DOHH2 (cell line): ENCODE measurements at regions not wholly inside any gene's neighbourhood (a gene's known extent, or its start where the extent isn't known, plus 50 kb on each side); places are given as distances from the start of the nearest gene placed in this dataset.

Source experiments
- H3F3A ChIP-seq: fragments of 200-600 bp; sonication (generic), shearing (Covaris generic); 2 replicates; pipeline ENCODE4 v1.6.0; 2016; ENCODE audit warnings: antibody characterized with exemption, mild to moderate bottlenecking; ENCODE audit not compliant: control insufficient read depth, insufficient read depth
- H3K27ac ChIP-seq: fragments of 200-600 bp; sonication (generic); 2 replicates; pipeline ENCODE4 v1.5.1; 2014; ENCODE audit warnings: low read depth, mild to moderate bottlenecking, low read length, moderate library complexity
- H3K27me3 ChIP-seq: fragments of 200-600 bp; sonication (generic); 2 replicates; pipeline ENCODE4 v1.6.1; 2014; ENCODE audit warnings: mild to moderate bottlenecking, low read length, mixed read lengths; ENCODE audit not compliant: control insufficient read depth
- H3K36me3 ChIP-seq: fragments of 200-600 bp; sonication (generic); 2 replicates; pipeline ENCODE4 v1.6.1; 2014; ENCODE audit warnings: mild to moderate bottlenecking, low read length, moderate library complexity, mixed read lengths; ENCODE audit not compliant: control insufficient read depth
- H3K4me1 ChIP-seq: fragments of 200-600 bp; sonication (generic); 2 replicates; pipeline ENCODE4 v1.6.1; 2014; ENCODE audit warnings: mild to moderate bottlenecking, low read length, mixed read lengths; ENCODE audit not compliant: control insufficient read depth
- H3K4me2 ChIP-seq: fragments of 200-600 bp; sonication (generic); 2 replicates; pipeline ENCODE4 v1.6.0; 2014; ENCODE audit warnings: mild to moderate bottlenecking, low read length, moderate library complexity
- H3K4me3 ChIP-seq: fragments of 200-600 bp; sonication (generic); 2 replicates; pipeline ENCODE4 v1.5.1; 2014; ENCODE audit warnings: mild to moderate bottlenecking, low read length, mixed read lengths
- H3K79me2 ChIP-seq: fragments of 200-600 bp; sonication (generic); 2 replicates; pipeline ENCODE4 v1.6.1; 2014; ENCODE audit warnings: mild to moderate bottlenecking, low read length, mixed read lengths; ENCODE audit not compliant: control insufficient read depth
- H3K9me2 ChIP-seq: fragments of 200-600 bp; sonication (generic); replicated peaks from 2 replicates; pipeline ENCODE4 v1.6.1; 2014; ENCODE audit warnings: mild to moderate bottlenecking, low read length, mixed read lengths; ENCODE audit not compliant: control insufficient read depth
- H3K9me3 ChIP-seq: fragments of 200-600 bp; sonication (generic); 2 replicates; pipeline ENCODE4 v1.6.1; 2014; ENCODE audit warnings: antibody characterized with exemption, low read length, mixed read lengths; ENCODE audit not compliant: control insufficient read depth, insufficient read depth
- H4K20me1 ChIP-seq: fragments of 200-600 bp; sonication (generic); 2 replicates; pipeline ENCODE4 v1.6.0; 2014; ENCODE audit warnings: low read depth, mild to moderate bottlenecking, antibody characterized with exemption, low read length, moderate library complexity; ENCODE audit not compliant: control insufficient read depth, insufficient read depth
- EZH2phosphoT487 ChIP-seq: fragments of 200-600 bp; sonication (generic); IDR thresholded peaks from 2 replicates; pipeline ENCODE4 v1.6.1; 2017; ENCODE audit warnings: borderline replicate concordance, mild to moderate bottlenecking, antibody characterized with exemption, low read length, moderate library complexity, mixed read lengths
- TF ChIP-seq, protein P1 (sequence below): fragments of 200-600 bp; sonication (generic); IDR thresholded peaks from one replicate; pipeline ENCODE4 v1.5.1; 2014; ENCODE audit warnings: antibody characterized with exemption, mild to moderate bottlenecking, low read depth, low read length; ENCODE audit not compliant: poor library complexity, severe bottlenecking

DNA sequence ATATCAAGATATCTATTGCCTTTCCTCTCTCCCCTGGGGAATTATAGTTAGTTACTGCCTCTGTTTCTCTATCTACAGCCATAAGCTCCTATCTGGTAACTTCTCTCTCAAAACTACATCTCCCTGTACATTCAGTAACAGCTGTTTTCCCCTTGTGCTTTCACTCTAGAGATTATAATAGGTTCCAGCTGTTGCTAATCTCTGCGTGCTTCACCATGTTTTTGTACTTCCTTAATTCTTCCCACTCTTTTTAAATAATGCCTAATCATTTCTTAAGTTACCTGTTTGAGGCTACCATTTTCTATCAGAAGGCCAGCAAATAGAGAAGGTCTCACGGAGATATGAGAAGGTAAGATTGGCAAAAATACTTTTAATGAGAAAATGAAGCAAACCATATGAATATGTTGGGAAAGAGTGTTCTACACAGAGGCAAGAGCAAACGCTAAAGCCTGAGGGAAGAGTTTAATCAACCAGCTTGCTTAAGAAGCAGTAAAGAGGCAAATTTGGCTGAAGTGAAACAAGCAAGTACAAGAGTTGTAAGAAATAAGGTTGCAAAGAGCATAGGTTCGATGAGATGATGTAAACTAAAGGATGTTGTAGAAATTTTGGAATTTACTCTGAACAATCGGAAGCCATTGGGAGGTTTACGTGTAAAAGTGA lies 101.9 kb upstream of the HGF start:
- Histone ChIP-seq H3K4me3 (no peak overlapping the region), H3K79me2 (no peaks in the 10 kb centered on the region), H3K27me3 (no peaks in the 10 kb centered on the region), H3K9me3 (no peaks in the 10 kb centered on the region), H3K36me3 (no peaks in the 10 kb centered on the region), H3K27ac (no peak overlapping the region), H3K4me1 (no peaks in the 10 kb centered on the region), H3K9me2 (no peaks in the 10 kb centered on the region; the same call in 1 of the 2 replicates), H3K4me2 (no peak overlapping the region), H4K20me1 (no peaks in the 10 kb centered on the region), H3F3A (no peaks in the 10 kb centered on the region)
- TF ChIP-seq EZH2phosphoT487: no peak
- TF ChIP-seq, protein P1, sequence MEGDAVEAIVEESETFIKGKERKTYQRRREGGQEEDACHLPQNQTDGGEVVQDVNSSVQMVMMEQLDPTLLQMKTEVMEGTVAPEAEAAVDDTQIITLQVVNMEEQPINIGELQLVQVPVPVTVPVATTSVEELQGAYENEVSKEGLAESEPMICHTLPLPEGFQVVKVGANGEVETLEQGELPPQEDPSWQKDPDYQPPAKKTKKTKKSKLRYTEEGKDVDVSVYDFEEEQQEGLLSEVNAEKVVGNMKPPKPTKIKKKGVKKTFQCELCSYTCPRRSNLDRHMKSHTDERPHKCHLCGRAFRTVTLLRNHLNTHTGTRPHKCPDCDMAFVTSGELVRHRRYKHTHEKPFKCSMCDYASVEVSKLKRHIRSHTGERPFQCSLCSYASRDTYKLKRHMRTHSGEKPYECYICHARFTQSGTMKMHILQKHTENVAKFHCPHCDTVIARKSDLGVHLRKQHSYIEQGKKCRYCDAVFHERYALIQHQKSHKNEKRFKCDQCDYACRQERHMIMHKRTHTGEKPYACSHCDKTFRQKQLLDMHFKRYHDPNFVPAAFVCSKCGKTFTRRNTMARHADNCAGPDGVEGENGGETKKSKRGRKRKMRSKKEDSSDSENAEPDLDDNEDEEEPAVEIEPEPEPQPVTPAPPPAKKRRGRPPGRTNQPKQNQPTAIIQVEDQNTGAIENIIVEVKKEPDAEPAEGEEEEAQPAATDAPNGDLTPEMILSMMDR: no peak

DNA sequence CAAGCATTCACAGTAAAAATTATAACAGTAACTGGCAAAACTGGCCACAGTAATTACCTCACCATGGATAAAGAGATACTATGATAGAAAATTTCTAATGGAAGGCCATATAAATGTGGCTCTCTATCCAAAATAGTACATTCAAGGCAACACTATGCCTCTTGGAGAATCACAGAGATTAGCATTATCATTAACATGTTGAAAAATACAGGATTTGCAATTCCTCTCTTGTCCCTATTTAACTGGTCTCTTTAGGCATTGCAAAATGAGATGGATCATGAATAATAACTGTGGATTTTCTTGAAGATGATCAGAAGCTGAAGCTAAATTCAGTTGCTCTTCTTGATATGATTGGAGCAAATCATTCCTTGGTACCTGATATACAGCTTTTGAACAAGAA lies 100.8 kb upstream of the HGF start:
- Histone ChIP-seq H3K9me2 (no peaks in the 10 kb centered on the region; the same call in 1 of the 2 replicates), H3K27me3 (no peaks in the 10 kb centered on the region), H4K20me1 (no peaks in the 10 kb centered on the region), H3K79me2 (no peaks in the 10 kb centered on the region), H3K27ac (no peak overlapping the region), H3K4me1 (no peaks in the 10 kb centered on the region), H3K4me2 (no peak overlapping the region), H3K36me3 (no peaks in the 10 kb centered on the region), H3F3A (no peaks in the 10 kb centered on the region), H3K4me3 (no peak overlapping the region), H3K9me3 (no peaks in the 10 kb centered on the region)
- TF ChIP-seq, protein P1: no peak
- no peak for TF ChIP-seq EZH2phosphoT487

DNA sequence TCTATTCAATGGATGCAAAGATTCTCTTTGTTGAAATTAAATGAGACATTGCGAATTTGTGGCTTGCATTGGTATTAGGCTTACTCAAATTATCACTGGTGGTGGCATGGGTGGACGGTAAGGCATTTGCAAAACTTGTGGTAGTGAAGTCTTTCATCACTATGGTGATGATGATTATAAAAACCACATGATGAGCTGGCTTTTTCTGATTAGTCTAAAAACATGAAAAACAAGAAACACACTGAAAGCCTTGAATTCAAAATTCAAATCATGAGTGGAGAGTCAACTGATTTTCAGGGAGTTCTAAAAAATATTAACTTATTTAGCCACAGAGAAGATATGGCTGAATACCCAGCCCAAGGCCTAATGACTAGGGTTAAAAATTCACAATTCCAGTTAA lies 99.8 kb upstream of the HGF start:
- Histone ChIP-seq H3K36me3 (no peaks in the 10 kb centered on the region), H3K4me1 (no peaks in the 10 kb centered on the region), H3K27me3 (no peaks in the 10 kb centered on the region), H3K9me3 (no peaks in the 10 kb centered on the region), H3K27ac (no peak overlapping the region), H4K20me1 (no peaks in the 10 kb centered on the region), H3K79me2 (no peaks in the 10 kb centered on the region), H3F3A (no peaks in the 10 kb centered on the region), H3K4me2 (no peak overlapping the region), H3K4me3 (no peak overlapping the region), H3K9me2 (no peaks in the 10 kb centered on the region; the same call in 1 of the 2 replicates)
- no peak for TF ChIP-seq EZH2phosphoT487
- TF ChIP-seq, protein P1: no peak
